Neuronal stem cell (in vitro differentiated cells): ENCODE measurements at regions not wholly inside any gene's neighbourhood (a gene's known extent, or its start where the extent isn't known, plus 50 kb on each side); places are given as distances from the start of the nearest gene placed in this dataset. TPM values are rescaled to one million over a fixed set of nuclear protein-coding genes. Genes with fewer than 3 reads are reported as not detected.
"Not testable (repeated sequence)": the region's sequence is repeated elsewhere in the genome, so short reads cannot be mapped to it uniquely, and the experiment has no call there.

ENCODE experiments used
- DNase-seq: peaks from one replicate; pipeline ENCODE4 v3.0.0-alpha.2; 2013; ENCODE audit warnings: low spot score
- H2AFZ ChIP-seq: one replicate; pipeline ENCODE4 v1.6.1; 2013; ENCODE audit warnings: mild to moderate bottlenecking, low read length, inconsistent platforms
- H2AK5ac ChIP-seq: 2 replicates; pipeline ENCODE4 v1.6.1; 2013; ENCODE audit warnings: low read depth, mild to moderate bottlenecking, inconsistent platforms, low read length, moderate library complexity, mixed read lengths
- H2BK120ac ChIP-seq: 2 replicates; pipeline ENCODE4 v1.6.1; 2013; ENCODE audit warnings: low read depth, mild to moderate bottlenecking, inconsistent platforms, low read length, moderate library complexity, mixed read lengths
- H2BK12ac ChIP-seq: one replicate; pipeline ENCODE4 v1.6.1; 2013; ENCODE audit warnings: low read length, inconsistent platforms
- H2BK15ac ChIP-seq: 2 replicates; pipeline ENCODE4 v1.6.1; 2013; ENCODE audit warnings: mild to moderate bottlenecking, low read length, inconsistent platforms, mixed read lengths
- H2BK5ac ChIP-seq: one replicate; pipeline ENCODE4 v1.6.1; 2013; ENCODE audit warnings: inconsistent platforms, mild to moderate bottlenecking, low read length, moderate library complexity
- H3K14ac ChIP-seq: one replicate; pipeline ENCODE4 v1.6.1; 2013; ENCODE audit warnings: low read length, inconsistent platforms
- H3K18ac ChIP-seq: 2 replicates; pipeline ENCODE4 v1.6.1; 2013; ENCODE audit warnings: low read length, inconsistent platforms
- H3K23ac ChIP-seq: 2 replicates; pipeline ENCODE4 v1.6.1; 2013; ENCODE audit warnings: low read depth, mild to moderate bottlenecking, mixed read lengths, low read length, inconsistent platforms; ENCODE audit not compliant: poor library complexity
- H3K27ac ChIP-seq: replicated peaks from 3 replicates; pipeline ENCODE4 v1.5.1; 2013; ENCODE audit warnings: low read length, inconsistent platforms
- H3K27me3 ChIP-seq, 3 experiments: 2 replicates each; pipeline ENCODE4 v1.6.1; 2013; ENCODE audit warnings: low read length in 3 of 3, mild to moderate bottlenecking in 2 of 3, inconsistent platforms in 1 of 3, low read depth in 1 of 3, mixed read lengths in 1 of 3, moderate library complexity in 1 of 3; ENCODE audit not compliant: control insufficient read depth in 3 of 3, insufficient read depth in 3 of 3
- H3K36me3 ChIP-seq, 2 donors: replicated peaks in 1 of 2; 2 replicates each; pipeline ENCODE4 v1.6.1; 2013; ENCODE audit warnings: low read length in 2 of 2; ENCODE audit not compliant: control insufficient read depth in 2 of 2, insufficient read depth in 2 of 2
- H3K4ac ChIP-seq: 2 replicates; pipeline ENCODE4 v1.6.1; 2013; ENCODE audit warnings: inconsistent platforms, mild to moderate bottlenecking, low read length, moderate library complexity
- H3K4me1 ChIP-seq, 2 donors: 1 replicate in 1 of 2; 2 replicates in 1 of 2; pipeline ENCODE4 v1.6.1; 2013; ENCODE audit warnings: low read length in 2 of 2, low read depth in 1 of 2; ENCODE audit not compliant: control insufficient read depth in 2 of 2, insufficient read depth in 1 of 2
- H3K4me2 ChIP-seq: one replicate; pipeline ENCODE4 v1.6.1; 2013; ENCODE audit warnings: mild to moderate bottlenecking, low read length, inconsistent platforms; ENCODE audit not compliant: insufficient read depth, poor library complexity, severe bottlenecking
- H3K4me3 ChIP-seq, 2 donors: 2 replicates each; pipeline ENCODE4 v1.5.1; 2013; ENCODE audit warnings: low read length in 2 of 2, mild to moderate bottlenecking in 2 of 2, inconsistent platforms in 1 of 2, moderate library complexity in 1 of 2
- H3K79me1 ChIP-seq: one replicate; pipeline ENCODE4 v1.6.1; 2013; ENCODE audit warnings: low read depth, mild to moderate bottlenecking, inconsistent platforms, low read length, moderate library complexity
- H3K9ac ChIP-seq: one replicate; pipeline ENCODE4 v1.6.1; 2013; ENCODE audit warnings: mild to moderate bottlenecking, low read depth, low read length, inconsistent platforms; ENCODE audit not compliant: poor library complexity
- H3K9me3 ChIP-seq, 2 donors: replicated peaks in 1 of 2; 2 replicates each; pipeline versions ENCODE3 to v1.6.1; 2013; ENCODE audit warnings: low read length in 2 of 2, mild to moderate bottlenecking in 2 of 2, inconsistent platforms in 1 of 2, low read depth in 1 of 2, mixed read lengths in 1 of 2, moderate library complexity in 1 of 2; ENCODE audit not compliant: control insufficient read depth in 2 of 2, insufficient read depth in 1 of 2
- H4K8ac ChIP-seq: one replicate; pipeline ENCODE4 v1.6.1; 2013; ENCODE audit warnings: low read depth, mild to moderate bottlenecking, inconsistent platforms, low read length, moderate library complexity
- H4K91ac ChIP-seq: one replicate; pipeline ENCODE4 v1.6.1; 2013; ENCODE audit warnings: low read length, low read depth, mild to moderate bottlenecking, inconsistent platforms; ENCODE audit not compliant: poor library complexity
- WGBS, 2 donors: extraction: QIAGEN DNeasy Blood & Tissue Kit; methylation state at CpG; one replicate each; pipeline ENCODE4 v1.1.7; 2013; ENCODE audit warnings: missing lambda C conversion rate in 2 of 2, mixed read lengths in 1 of 2; ENCODE audit not compliant: insufficient read length in 2 of 2, insufficient replicate concordance in 1 of 2; ENCODE audit errors: extremely low coverage in 2 of 2; 5-methylcytosine and 5-hydroxymethylcytosine counted together
- small RNA-seq: library from polyadenylated mRNA; stranded (forward); fragments of <200 nt; extraction: miRNeasy Mini kit (QIAGEN cat#:217004); gene quantifications from one replicate; pipeline ENCODE3, GENCODE V24; 2013; ENCODE audit not compliant: insufficient read depth

DNA sequence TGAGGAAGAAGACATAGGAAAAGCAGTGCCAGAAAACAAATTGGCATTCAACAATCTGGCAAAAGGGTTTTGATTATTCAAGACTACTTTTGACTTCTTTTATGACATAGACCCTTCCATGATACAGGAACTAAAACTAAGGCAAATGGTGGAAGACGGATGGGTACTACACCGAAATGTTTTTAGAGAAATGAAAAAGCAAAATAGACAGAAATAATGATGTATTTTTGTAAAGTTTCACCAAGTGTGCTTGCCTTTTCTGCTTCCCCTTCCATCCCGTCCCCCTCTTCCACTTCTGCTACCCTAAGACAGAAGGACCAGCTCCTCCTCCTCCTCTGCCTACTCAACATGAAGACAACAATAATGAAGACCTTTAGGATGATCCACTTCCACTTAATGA, 53.4 kb upstream of the PARP8 start:
- H2AK5ac ChIP-seq, H3K4me3 ChIP-seq, H4K8ac ChIP-seq, DNase-seq, H3K4me1 ChIP-seq, H3K36me3 ChIP-seq, H2BK120ac ChIP-seq, H3K79me1 ChIP-seq, H3K27ac ChIP-seq, H2BK12ac ChIP-seq, H3K23ac ChIP-seq, H2AFZ ChIP-seq, H3K9ac ChIP-seq, H3K9me3 ChIP-seq, H3K18ac ChIP-seq, H2BK5ac ChIP-seq, H3K27me3 ChIP-seq, H2BK15ac ChIP-seq, H4K91ac ChIP-seq, H3K14ac ChIP-seq, H3K4ac ChIP-seq, H3K4me2 ChIP-seq: not testable (repeated sequence)
- WGBS, 2 donors = no CpG with 5 or more reads among the region's 3 CpGs

Small RNA genes in the stretch of these regions (small RNA-seq; reads per million reads assigned to genes)
- gene AC112187.2 = not detected
